Right cardiac atrium (tissue), 5 donors: ENCODE measurements at regions not wholly inside any gene's neighbourhood (a gene's known extent, or its start where the extent isn't known, plus 50 kb on each side); places are given as distances from the start of the nearest gene placed in this dataset.

Experiments
- ATAC-seq, 2 donors: fragments of 200-7000 bp; cut with Tn5 transposase; one replicate each; pipeline versions ENCODE4 v1.8.0 to v1.9.1; 2020; ENCODE audit warnings: moderate library complexity in 2 of 2, mild to moderate bottlenecking in 1 of 2
- DNase-seq, 3 donors: peaks; one replicate each; pipeline ENCODE4 v3.0.0-alpha.2; 2020
- H3K27ac ChIP-seq: one replicate; pipeline ENCODE4 v1.5.1; 2013; ENCODE audit warnings: mild to moderate bottlenecking, low read length, control low read depth, moderate library complexity
- H3K27me3 ChIP-seq: one replicate; pipeline ENCODE4 v1.6.1; 2013; ENCODE audit not compliant: control insufficient read depth, insufficient read depth
- H3K4me1 ChIP-seq: one replicate; pipeline ENCODE4 v1.6.1; 2013; ENCODE audit warnings: low read length; ENCODE audit not compliant: control insufficient read depth, insufficient read depth
- H3K4me3 ChIP-seq: one replicate; pipeline ENCODE4 v1.5.1; 2013; ENCODE audit warnings: low read length, control low read depth
- H3K9me3 ChIP-seq: one replicate; pipeline ENCODE4 v1.6.1; 2013; ENCODE audit warnings: low read length; ENCODE audit not compliant: control insufficient read depth
- WGBS: extraction: QIAGEN DNeasy Blood & Tissue Kit; methylation state at CpG from one replicate; pipeline ENCODE4 v1.1.7; 2013; 5-methylcytosine and 5-hydroxymethylcytosine counted together
- intact Hi-C, 4 donors: fragments of 100-400 bp; cut with DNase I; formaldehyde crosslinking; loops; one replicate each; pipeline versions ENCODE4 v1.11.0 to v1.14.0; 2022 to 2023
- donor health status: healthy with polysubstance abuse.
- donor health status: DM: no; HTN: yes; CAD: no.
- donor health status: DM: no; HTN: no; CAD: no.
- donor health status: DM: no; HTN: yes; CAD: no; lungs with severe emphysema.
- donor health status: DM: yes; HTN: yes; CAD: no.

DNA sequence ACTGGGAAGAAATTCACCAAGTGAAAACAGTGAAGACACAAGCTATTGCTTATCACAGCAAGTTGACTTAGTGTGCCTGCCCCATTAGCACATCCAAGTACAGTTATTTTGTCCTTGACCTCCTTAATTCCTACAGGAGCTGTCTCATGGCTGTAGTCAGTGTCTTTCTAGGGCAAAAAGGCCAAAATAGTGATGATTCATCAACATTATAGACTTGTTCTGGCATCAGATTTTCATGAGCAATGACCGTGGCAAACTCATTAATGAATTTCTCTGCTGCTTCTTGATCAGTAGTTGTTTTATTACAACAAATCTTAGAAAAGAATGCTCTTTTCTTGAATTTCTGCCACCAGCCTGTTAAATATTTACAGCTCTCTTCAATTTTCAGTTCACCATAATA, 1169.3 kb upstream of the DDX18 start:
- Histone ChIP-seq H3K4me1 (no peaks in the 10 kb centered on the region), H3K4me3 (no peak overlapping the region), H3K9me3 (no peaks in the 10 kb centered on the region), H3K27ac (no peak overlapping the region), H3K27me3 (no peaks in the 10 kb centered on the region)
- intact Hi-C loops: no loop called here
- no peak for DNase-seq
- 80% methylated on average over 1 of the region's 1 CpG for WGBS
- no peak for ATAC-seq

DNA sequence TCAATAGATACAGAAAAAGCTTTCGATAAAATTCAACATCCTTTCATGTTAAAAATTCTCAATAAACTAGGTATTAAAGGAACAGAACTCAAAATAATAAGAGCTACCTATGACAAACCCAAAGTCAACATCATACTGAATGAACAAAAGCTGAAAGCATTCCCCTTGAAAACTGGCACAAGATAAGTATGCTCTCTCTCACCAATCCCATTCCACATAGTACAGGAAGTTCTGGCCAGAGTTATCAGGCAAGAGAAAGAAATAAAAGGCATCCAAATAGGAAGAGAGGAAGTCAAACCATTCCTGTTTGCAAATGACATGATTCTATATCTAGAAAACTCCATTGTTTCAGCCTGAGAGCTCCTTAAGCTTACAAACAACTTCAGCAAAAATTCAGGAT, 1145.8 kb upstream of the DDX18 start:
- Histone ChIP-seq H3K27ac (no peak overlapping the region), H3K9me3 (no peaks in the 10 kb centered on the region), H3K4me1 (no peaks in the 10 kb centered on the region), H3K27me3 (no peaks in the 10 kb centered on the region), H3K4me3 (no peak overlapping the region)
- intact Hi-C loops: no loop called here
- DNase-seq: no peak
- ATAC-seq: no peak
- 73% methylated on average over 1 of the region's 1 CpG for WGBS

DNA sequence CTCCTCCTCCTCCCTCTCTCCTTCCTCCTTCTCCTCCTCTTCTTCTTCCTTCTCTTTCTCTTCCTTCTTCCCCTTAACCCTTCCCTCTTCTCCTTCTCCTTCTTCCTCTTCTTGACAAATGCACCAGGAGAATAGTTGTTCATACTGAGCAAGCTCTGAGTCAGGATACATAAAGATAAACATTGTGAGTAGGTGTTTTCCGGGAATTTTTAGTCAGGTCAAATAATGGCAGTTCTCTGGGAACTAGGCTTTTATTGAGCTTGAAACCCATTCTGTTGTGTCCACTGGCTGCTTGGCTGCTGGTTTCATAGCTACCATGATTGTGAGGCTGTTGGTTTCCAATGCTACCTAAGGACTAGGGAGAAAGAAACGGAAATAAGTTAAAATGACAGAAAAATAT, 1144.7 kb upstream of the DDX18 start:
- intact Hi-C loops: no loop called here
- DNase-seq (no peak), ATAC-seq (no peak)
- no peak overlapping the region for H3K4me3 ChIP-seq
- H3K27ac ChIP-seq: no peak overlapping the region
- H3K9me3 ChIP-seq: no peaks in the 10 kb centered on the region
- no peaks in the 10 kb centered on the region for H3K27me3 ChIP-seq
- H3K4me1 ChIP-seq: no peaks in the 10 kb centered on the region
- WGBS: 72% methylated on average over 2 of the region's 2 CpGs

DNA sequence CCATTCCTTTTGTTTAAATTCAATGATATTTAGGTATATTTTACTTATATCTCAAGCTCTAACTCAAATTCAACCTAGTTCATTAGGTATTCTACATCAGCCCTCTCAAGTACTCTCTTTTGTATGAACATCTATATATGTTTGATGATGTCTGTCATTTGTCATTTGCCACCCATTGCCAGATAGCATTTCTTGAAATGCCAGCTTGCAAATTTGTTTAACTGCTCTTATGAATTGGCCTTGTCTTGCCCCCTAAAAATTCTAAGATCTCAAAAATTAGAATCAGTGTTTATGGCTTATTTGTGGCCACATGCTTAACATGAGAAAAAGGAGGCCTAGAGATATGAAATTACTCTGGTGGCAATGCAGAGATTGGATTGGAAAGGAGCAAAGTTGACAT, 1140.3 kb upstream of the DDX18 start:
- no peak overlapping the region for H3K27ac ChIP-seq
- intact Hi-C loops: no loop called here
- no peak for ATAC-seq

DNA sequence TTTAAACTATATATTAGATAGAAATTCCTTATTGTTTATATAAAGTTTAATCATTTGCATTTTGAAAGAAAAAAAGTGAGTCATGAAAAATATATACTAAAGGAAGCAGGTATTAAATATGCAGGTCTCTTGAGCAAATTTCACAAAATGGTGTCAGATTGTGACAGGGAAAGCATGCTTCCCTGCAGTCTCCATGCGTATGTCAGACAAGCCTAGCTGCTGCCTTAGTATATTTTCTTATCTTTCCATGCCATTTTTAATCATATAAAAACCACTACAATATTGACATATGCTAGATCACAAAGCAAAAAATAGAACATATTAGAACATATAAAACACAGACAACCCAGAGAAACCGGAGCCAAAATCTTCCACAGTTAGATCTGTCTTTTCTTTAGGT, 1137.7 kb upstream of the DDX18 start:
- ATAC-seq: no peak

More for the DNA sequence above, 1140.3 kb upstream of the DDX18 start:
- DNase-seq: no peak
- H3K4me1 ChIP-seq: no peaks in the 10 kb centered on the region
- no peaks in the 10 kb centered on the region for H3K27me3 ChIP-seq
- H3K4me3 ChIP-seq: no peak overlapping the region
- H3K9me3 ChIP-seq: no peaks in the 10 kb centered on the region

DNA sequence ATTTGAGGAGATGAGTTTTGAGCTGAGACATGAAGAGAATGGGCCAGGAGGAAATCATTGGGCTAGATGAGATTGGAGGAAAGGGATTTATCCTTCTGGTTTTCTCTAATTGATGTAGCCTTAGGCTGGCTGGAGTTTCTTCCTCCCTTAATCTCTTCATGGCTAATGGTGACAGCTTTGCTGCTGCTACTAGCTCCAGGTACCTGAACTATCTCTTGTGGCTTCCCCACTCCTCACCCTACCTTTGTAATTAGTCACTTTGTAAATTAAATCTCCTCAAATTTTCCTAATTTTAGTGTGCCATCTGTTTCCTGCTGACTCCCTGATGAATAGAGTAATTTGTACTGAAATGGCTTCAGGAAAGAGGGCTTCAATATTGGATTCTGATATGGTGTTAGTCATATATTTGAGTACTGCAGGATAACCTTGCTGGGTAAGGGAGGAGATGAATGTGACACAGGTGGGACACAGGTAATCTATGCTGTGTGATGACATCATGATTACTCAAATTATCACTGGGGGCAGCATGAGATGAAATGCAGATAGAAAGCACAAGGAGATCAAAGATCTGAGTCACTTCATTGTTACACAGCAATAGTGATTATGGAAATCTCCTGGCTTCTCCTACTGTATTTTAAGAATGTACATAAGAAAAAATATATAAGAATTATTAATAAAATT, 1134.1 kb upstream of the DDX18 start:
- no peaks in the 10 kb centered on the region for H3K27me3 ChIP-seq
- no peak overlapping the region for H3K27ac ChIP-seq
- intact Hi-C loops: no loop called here
- DNase-seq (no peak), ATAC-seq (no peak)
- no peaks in the 10 kb centered on the region for H3K4me1 ChIP-seq
- H3K9me3 ChIP-seq: no peaks in the 10 kb centered on the region
- H3K4me3 ChIP-seq: no peak overlapping the region

More for the DNA sequence above, 1137.7 kb upstream of the DDX18 start:
- Histone ChIP-seq H3K27ac (no peak overlapping the region), H3K27me3 (no peaks in the 10 kb centered on the region), H3K9me3 (no peaks in the 10 kb centered on the region), H3K4me1 (no peaks in the 10 kb centered on the region), H3K4me3 (no peak overlapping the region)
- DNase-seq: no peak
- WGBS: 83% methylated on average over 2 of the region's 2 CpGs
- intact Hi-C loops: no loop called here

DNA sequence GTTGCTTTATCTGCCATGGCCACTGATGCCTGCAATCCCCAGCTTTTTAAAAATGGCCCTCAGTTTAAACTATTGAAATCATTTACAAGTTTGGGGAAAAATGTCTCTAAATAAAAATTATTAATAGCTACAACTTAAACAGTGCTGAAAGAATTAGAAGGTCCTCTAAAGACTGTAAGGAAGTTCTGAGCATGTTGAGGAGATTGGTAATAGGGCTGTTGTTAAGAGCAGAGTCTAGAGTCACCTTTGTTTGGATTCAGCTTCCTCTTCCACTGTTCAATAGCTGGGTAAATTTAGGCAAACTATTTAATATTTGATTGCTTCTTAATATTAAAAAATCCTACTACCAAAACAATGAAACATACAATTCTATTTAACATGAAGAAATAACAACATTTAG, 1127.1 kb upstream of the DDX18 start:
- intact Hi-C loops: no loop called here
- H3K27me3 ChIP-seq: no peaks in the 10 kb centered on the region

DNA sequence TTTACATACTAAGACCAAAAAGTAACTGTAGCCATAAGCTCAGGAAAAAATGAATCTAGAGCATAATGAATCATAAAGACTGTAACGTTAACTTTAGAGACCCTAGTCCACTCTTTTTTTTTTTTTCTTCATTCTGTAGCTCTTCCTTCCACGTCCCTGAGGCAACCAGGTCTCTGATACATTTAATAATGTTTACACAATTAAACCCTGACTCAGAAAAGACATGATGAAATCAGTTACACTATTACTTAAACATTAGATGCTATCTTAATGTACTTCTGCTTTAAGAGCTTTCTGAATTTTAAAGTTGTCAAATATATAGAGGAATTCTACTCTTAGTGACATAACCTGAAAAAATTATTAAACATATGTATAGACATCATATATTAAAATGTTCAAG, 1121.5 kb upstream of the DDX18 start:
- ATAC-seq (no peak), DNase-seq (no peak)
- H3K4me3 ChIP-seq: no peak overlapping the region
- no peaks in the 10 kb centered on the region for H3K4me1 ChIP-seq
- H3K27ac ChIP-seq: no peak overlapping the region
- H3K9me3 ChIP-seq: no peaks in the 10 kb centered on the region
- 66% methylated on average over 2 of the region's 2 CpGs for WGBS
- intact Hi-C loops: no loop called here
- H3K27me3 ChIP-seq: no peaks in the 10 kb centered on the region

More for the DNA sequence above, 1127.1 kb upstream of the DDX18 start:
- no peaks in the 10 kb centered on the region for H3K9me3 ChIP-seq
- ATAC-seq: no peak
- no peaks in the 10 kb centered on the region for H3K4me1 ChIP-seq
- H3K27ac ChIP-seq: no peak overlapping the region
- no peak for DNase-seq
- no peak overlapping the region for H3K4me3 ChIP-seq

DNA sequence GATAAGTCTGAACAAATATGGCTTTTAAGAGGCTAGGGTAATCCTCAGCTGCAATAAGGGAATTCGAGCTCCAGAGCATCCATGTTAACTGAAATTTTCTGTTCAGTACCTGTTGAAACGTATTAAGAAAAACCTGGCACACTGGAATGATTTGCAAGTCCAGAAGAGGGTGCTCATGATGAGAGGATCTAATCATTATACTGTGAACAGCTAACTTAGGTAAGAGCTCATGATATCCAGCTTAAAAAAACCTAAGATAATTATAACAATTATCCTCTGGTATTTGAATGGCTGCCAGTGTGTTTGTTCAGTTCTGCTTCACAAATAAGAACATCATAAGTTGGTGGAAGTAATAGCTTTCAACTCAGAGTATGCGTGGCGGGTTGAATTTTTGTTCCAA, 1118.3 kb upstream of the DDX18 start:
- Histone ChIP-seq H3K9me3 (no peaks in the 10 kb centered on the region), H3K27me3 (no peaks in the 10 kb centered on the region), H3K4me3 (no peak overlapping the region), H3K4me1 (no peaks in the 10 kb centered on the region), H3K27ac (no peak overlapping the region)
- WGBS: 72% methylated on average over 4 of the region's 4 CpGs
- intact Hi-C loops: no loop called here
- DNase-seq: no peak
- no peak for ATAC-seq

DNA sequence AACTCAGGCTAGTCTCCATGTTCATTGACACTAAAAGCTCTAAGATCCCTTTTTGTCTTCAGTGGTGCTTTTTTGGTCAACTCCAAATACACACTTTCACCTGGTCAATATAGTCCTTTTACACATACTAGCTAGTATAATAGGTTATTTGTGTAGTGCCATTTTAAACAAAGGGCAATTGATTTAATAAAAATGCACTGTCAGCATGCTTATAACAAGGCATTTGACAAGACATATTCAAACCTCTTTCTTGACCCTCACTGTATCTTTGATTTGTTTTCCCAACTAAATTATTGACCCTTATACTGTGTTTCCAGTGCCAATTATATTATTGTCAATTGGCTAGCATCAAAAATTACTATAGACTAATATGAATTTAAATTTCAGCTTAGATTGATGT, 1117.6 kb upstream of the DDX18 start:
- Histone ChIP-seq H3K4me3 (no peak overlapping the region), H3K27me3 (no peaks in the 10 kb centered on the region), H3K27ac (no peak overlapping the region), H3K4me1 (no peaks in the 10 kb centered on the region), H3K9me3 (no peaks in the 10 kb centered on the region)
- no peak for ATAC-seq
- no peak for DNase-seq
- intact Hi-C loops: no loop called here

DNA sequence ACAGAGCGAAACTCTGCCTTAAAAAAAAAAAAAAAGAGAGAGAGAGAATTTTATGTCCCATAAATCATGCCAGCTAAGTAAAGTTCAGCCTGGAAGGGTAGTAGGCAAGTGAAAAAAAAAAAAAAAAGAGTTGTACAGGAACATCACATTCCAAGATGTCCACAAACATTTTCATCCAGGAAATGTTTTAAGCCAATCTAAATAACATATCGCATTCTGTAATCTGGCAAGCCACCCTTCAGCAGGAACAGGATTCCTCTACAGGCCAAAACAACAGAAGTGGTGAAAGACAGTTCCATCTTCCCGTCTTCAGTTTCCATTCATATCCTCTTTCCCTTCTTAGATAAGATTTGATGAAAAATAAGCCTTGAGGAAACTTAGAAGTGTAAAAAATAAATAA, 1108.1 kb upstream of the DDX18 start:
- intact Hi-C loops: no loop called here
- ATAC-seq: no peak
- Histone ChIP-seq H3K4me3 (no peak overlapping the region), H3K27ac (no peak overlapping the region), H3K9me3 (no peaks in the 10 kb centered on the region), H3K4me1 (no peaks in the 10 kb centered on the region), H3K27me3 (no peaks in the 10 kb centered on the region)
- WGBS: 50% methylated on average over 3 of the region's 3 CpGs
- DNase-seq: no peak

DNA sequence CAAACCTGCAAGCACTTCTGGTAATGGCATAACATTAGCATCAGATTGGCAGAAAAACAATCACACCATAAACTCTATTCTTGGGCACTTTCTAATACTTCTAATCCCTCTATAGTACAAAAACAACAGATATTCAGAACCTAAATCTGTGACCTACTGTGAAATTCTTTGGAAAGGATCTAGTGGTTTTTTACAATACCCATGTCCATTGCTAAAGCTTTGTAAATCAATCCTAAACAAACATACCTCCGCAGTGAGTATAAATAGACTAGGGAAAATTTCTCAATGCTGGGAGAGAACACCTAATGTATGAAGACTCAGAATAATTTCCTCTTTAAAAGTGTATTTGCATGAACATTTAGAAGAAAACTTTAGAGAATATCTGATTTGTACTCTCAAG, 1098.5 kb upstream of the DDX18 start:
- ATAC-seq (no peak), DNase-seq (no peak)
- intact Hi-C loops: no loop called here
- Histone ChIP-seq H3K4me3 (no peak overlapping the region), H3K9me3 (no peaks in the 10 kb centered on the region), H3K4me1 (no peaks in the 10 kb centered on the region), H3K27ac (no peak overlapping the region), H3K27me3 (no peaks in the 10 kb centered on the region)
- WGBS: 80% methylated on average over 1 of the region's 1 CpG
